SU-DHL-6 (cell line): ENCODE measurements at regions not wholly inside any gene's neighbourhood (a gene's known extent, or its start where the extent isn't known, plus 50 kb on each side); places are given as distances from the start of the nearest gene placed in this dataset.

Source experiments
- H2AFZ ChIP-seq: fragments of 200-600 bp; sonication (generic); 2 replicates; pipeline ENCODE4 v1.6.1; 2014; ENCODE audit warnings: low read depth, mild to moderate bottlenecking, moderate library complexity, mixed read lengths, antibody characterized with exemption, low read length; ENCODE audit not compliant: severe bottlenecking
- H3F3A ChIP-seq: fragments of 200-600 bp; shearing (Covaris generic); 2 replicates; pipeline ENCODE4 v1.6.0; 2016; ENCODE audit warnings: antibody characterized with exemption, mild to moderate bottlenecking; ENCODE audit not compliant: insufficient read depth
- H3K27ac ChIP-seq: fragments of 200-600 bp; sonication (generic); 2 replicates; pipeline ENCODE4 v1.5.1; 2016; ENCODE audit warnings: low read depth, mild to moderate bottlenecking, low read length, moderate library complexity, mixed read lengths
- H3K27me3 ChIP-seq: fragments of 200-600 bp; sonication (generic), shearing (Covaris generic); 2 replicates; pipeline ENCODE4 v1.6.0; 2014; ENCODE audit warnings: mild to moderate bottlenecking, low read length
- H3K36me3 ChIP-seq: fragments of 200-600 bp; sonication (generic); 2 replicates; pipeline ENCODE4 v1.6.1; 2014; ENCODE audit warnings: mild to moderate bottlenecking, low read length, mixed read lengths
- H3K4me2 ChIP-seq: fragments of 300-600, 200-600 bp; shearing (Covaris generic), sonication (generic); 2 replicates; pipeline ENCODE4 v1.6.0; 2014; ENCODE audit warnings: low read length, low read depth, mild to moderate bottlenecking; ENCODE audit not compliant: poor library complexity, severe bottlenecking
- H3K4me3 ChIP-seq: fragments of 200-600 bp; sonication (generic); 2 replicates; pipeline ENCODE4 v1.5.1; 2014; ENCODE audit warnings: antibody characterized with exemption, low read length, mild to moderate bottlenecking, mixed read lengths; ENCODE audit not compliant: insufficient read depth, poor library complexity, severe bottlenecking
- H3K79me2 ChIP-seq: fragments of 200-600 bp; sonication (generic); 2 replicates; pipeline ENCODE4 v1.6.1; 2014; ENCODE audit warnings: mild to moderate bottlenecking, low read length, moderate library complexity; ENCODE audit not compliant: insufficient read depth
- H3K9ac ChIP-seq: fragments of 200-600 bp; sonication (generic); 2 replicates; pipeline ENCODE4 v1.7.0; 2014; ENCODE audit warnings: mild to moderate bottlenecking, low read length
- H3K9me2 ChIP-seq: fragments of 200-600 bp; sonication (generic); replicated peaks from 2 replicates; pipeline ENCODE4 v1.6.1; 2014; ENCODE audit warnings: low read length; ENCODE audit not compliant: insufficient read depth
- H3K9me3 ChIP-seq: fragments of 200-600 bp; sonication (generic); 2 replicates; pipeline ENCODE4 v1.6.1; 2014; ENCODE audit warnings: low read length, mixed read lengths; ENCODE audit not compliant: insufficient read depth
- H4K20me1 ChIP-seq: fragments of 200-600 bp; sonication (generic); 2 replicates; pipeline ENCODE4 v1.6.1; 2014; ENCODE audit warnings: low read depth, mild to moderate bottlenecking, antibody characterized with exemption, low read length, moderate library complexity, mixed read lengths
- CTCF ChIP-seq: fragments of 200-600 bp; sonication (generic); IDR thresholded peaks from one replicate; pipeline ENCODE4 v1.5.1; 2017; ENCODE audit warnings: antibody characterized with exemption, mild to moderate bottlenecking, low read length, moderate library complexity; ENCODE audit not compliant: insufficient read depth, poor library complexity, severe bottlenecking
- EZH2phosphoT487 ChIP-seq: fragments of 200-600 bp; sonication (generic), shearing (Covaris generic); conservative IDR thresholded peaks from 2 replicates; pipeline ENCODE4 v1.6.1; 2018; ENCODE audit warnings: mild to moderate bottlenecking, antibody characterized with exemption, low read length, moderate library complexity, mixed read lengths

DNA sequence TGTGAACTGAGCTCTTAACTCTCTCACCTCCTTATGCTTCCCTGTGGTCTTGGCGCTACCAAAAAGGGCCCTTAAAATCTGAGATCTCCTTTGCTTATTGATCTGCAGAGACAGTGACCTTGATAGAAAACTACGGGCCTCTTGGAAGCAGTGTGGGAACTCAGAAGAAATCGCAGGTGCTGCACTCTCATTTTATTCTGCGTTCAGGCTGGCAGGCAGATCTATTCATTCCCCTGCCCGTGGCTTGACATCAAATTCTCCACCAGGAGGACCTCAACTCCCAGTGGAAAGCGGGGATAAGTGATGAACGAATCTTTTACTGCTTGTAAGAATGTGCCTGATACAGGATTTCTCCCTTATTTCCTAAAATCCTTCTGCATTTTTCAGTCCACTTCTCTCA, 143.2 kb upstream of the SEL1L start:
- H3K4me2 ChIP-seq, result no peak overlapping the region
- TF ChIP-seq CTCF (no peak), EZH2phosphoT487 (no peak)
- H3K27me3 ChIP-seq, result peaks cover 3% of the 10 kb centered on the region; the same call in 1 of the 2 replicates
- no peaks in the 10 kb centered on the region for H3K79me2 ChIP-seq
- H4K20me1 ChIP-seq, result no peaks in the 10 kb centered on the region
- H2AFZ ChIP-seq, result no peak overlapping the region
- H3F3A ChIP-seq, result no peaks in the 10 kb centered on the region
- no peak overlapping the region for H3K27ac ChIP-seq
- H3K36me3 ChIP-seq, result no peaks in the 10 kb centered on the region
- no peaks in the 10 kb centered on the region for H3K9me2 ChIP-seq
- H3K4me3 ChIP-seq, result no peak overlapping the region
- no peak overlapping the region for H3K9ac ChIP-seq
- no peaks in the 10 kb centered on the region for H3K9me3 ChIP-seq

DNA sequence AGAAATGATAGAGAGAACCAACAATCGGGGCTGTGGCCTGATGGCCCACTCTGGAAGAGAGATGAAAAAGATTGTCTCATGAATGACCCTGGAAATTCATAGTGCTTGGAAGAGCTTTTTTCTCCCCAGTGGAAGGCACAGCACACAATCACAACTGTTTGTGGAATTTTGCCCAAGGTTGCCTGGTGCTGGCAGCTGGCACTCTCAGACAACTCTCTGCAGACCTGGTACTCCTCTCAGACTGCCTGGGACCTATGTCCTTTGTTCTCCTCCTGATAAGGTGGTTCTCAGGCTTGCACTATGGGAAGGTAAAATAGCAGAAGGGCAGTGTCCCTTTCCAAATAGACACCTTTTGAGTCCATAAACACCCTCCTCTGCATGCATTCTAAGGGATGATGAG, 144.1 kb upstream of the SEL1L start:
- H3K4me2 ChIP-seq, result no peak overlapping the region
- no peaks in the 10 kb centered on the region for H3K9me3 ChIP-seq
- no peak overlapping the region for H3K27ac ChIP-seq
- no peaks in the 10 kb centered on the region for H4K20me1 ChIP-seq
- H3K9me2 ChIP-seq, result no peaks in the 10 kb centered on the region
- no peak overlapping the region for H3K4me3 ChIP-seq
- TF ChIP-seq EZH2phosphoT487 (no peak), CTCF (no peak)
- H3K36me3 ChIP-seq, result no peaks in the 10 kb centered on the region
- no peaks in the 10 kb centered on the region for H3F3A ChIP-seq
- H3K9ac ChIP-seq, result no peak overlapping the region
- H3K27me3 ChIP-seq, result peaks cover 3% of the 10 kb centered on the region; the same call in 1 of the 2 replicates
- no peaks in the 10 kb centered on the region for H3K79me2 ChIP-seq
- H2AFZ ChIP-seq, result no peak overlapping the region

DNA sequence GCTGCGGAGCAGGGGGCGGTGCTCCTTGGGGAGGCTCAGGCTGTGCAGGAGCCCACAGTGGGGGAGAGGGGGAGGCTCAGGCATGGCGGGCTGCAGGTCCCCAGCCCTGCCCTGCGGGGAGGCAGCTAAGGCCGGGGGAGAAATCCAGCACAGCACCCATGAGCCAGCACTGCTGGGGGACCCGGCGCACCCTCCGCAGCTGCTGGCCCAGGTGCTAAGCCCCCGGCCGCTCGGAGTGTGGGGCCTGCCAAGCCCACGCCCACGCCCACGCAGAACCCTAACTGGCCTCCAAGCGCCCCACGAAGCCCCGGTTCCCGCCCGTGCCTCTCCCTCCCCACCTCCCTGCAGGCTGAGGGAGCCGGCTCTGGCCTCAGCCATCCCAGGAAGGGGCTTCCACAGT, 145.6 kb upstream of the SEL1L start:
- Histone ChIP-seq H4K20me1 (no peaks in the 10 kb centered on the region), H2AFZ (no peak overlapping the region), H3K9ac (no peak overlapping the region), H3K79me2 (no peaks in the 10 kb centered on the region), H3K4me2 (no peak overlapping the region), H3K9me3 (no peaks in the 10 kb centered on the region), H3K4me3 (no peak overlapping the region), H3K9me2 (no peaks in the 10 kb centered on the region), H3F3A (no peaks in the 10 kb centered on the region), H3K27me3 (peaks cover 3% of the 10 kb centered on the region; the same call in 1 of the 2 replicates), H3K27ac (no peak overlapping the region), H3K36me3 (no peaks in the 10 kb centered on the region)
- TF ChIP-seq EZH2phosphoT487, result no peak
- no peak for TF ChIP-seq CTCF

DNA sequence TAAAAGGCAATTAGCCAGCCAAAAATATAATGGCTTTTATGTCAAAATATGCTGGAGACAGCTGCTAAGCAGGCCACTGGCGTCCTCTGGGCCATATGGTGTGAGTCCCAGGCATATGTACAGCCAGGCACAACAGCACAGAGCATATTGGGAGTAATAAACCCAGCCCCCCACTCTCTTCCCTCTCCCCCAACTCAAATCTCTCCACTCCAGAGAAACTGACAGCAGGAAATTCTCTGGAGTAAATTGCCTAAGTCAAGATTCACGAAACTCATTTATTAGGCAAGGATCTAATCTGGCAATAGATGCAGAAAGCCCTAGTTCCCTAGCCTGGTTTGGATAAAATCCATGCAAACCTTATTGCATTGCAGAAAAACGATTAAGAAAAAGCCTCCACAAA, 147.9 kb upstream of the SEL1L start:
- Histone ChIP-seq H3K4me2 (no peak overlapping the region), H3K27me3 (peaks cover 3% of the 10 kb centered on the region; the same call in 1 of the 2 replicates), H3K9ac (no peak overlapping the region), H3K27ac (no peak overlapping the region), H3K9me2 (no peaks in the 10 kb centered on the region), H3K4me3 (no peak overlapping the region), H4K20me1 (no peaks in the 10 kb centered on the region), H2AFZ (no peak overlapping the region), H3K36me3 (no peaks in the 10 kb centered on the region), H3F3A (no peaks in the 10 kb centered on the region), H3K79me2 (no peaks in the 10 kb centered on the region), H3K9me3 (no peaks in the 10 kb centered on the region)
- no peak for TF ChIP-seq CTCF
- no peak for TF ChIP-seq EZH2phosphoT487
